ENCODE measurements at regions not wholly inside any gene's neighbourhood (a gene's known extent, or its start where the extent isn't known, plus 50 kb on each side); places are given as distances from the start of the nearest gene placed in this dataset.

DNA sequence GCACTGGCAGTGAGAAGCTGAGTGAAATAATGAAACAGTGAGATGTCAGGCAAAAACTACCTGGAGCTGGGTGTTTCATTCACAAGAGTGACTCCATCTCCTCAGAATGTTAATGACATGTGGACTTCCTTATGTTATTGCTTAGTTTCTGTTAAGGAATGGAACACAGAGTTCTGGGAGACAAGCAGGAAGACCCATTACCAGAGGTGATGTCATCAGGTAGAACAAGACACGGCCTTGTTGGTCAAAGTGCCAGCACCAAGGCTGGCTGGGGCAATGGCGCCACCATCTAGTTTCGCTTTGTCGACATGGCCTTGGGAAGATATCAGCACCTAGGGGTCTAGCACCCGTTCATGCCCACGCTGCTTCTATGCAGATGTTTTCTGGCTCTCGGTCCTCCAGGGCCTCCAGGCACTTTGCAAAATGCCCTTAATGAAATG is 252.2 kb downstream of the FAM43A start:
- TF ChIP-seq POLR2A (IDR thresholded peaks at IDR 0.05; ENCODE audit: low read depth, low read length), result no peak
- no peak for TF ChIP-seq POLR2AphosphoS5 (IDR thresholded peaks at IDR 0.05; ENCODE audit: low read depth, low read length)
- no peak for TF ChIP-seq TAF1 (IDR thresholded peaks at IDR 0.05; ENCODE audit: low read depth, low read length)
- no peak for TF ChIP-seq SPI1 (IDR thresholded peaks at IDR 0.05; ENCODE audit: low read depth, low read length)

Measured in GM12891 (cell line).